ENCODE measurements at regions not wholly inside any gene's neighbourhood (a gene's known extent, or its start where the extent isn't known, plus 50 kb on each side); places are given as distances from the start of the nearest gene placed in this dataset.

GRCh38 chr14:95456281-95456680 lies 60.2 kb downstream of the SYNE3 start:
- H3K27me3 ChIP-seq = no peaks in the 10 kb centered on the region
- peaks cover 0 to 17% (median 4%) of the 10 kb centered on the region in 12 donors for H3K4me1 ChIP-seq
- peaks cover 0 to 64% (median 21%) of the 10 kb centered on the region in 9 donors for H3K36me3 ChIP-seq
- no peak overlapping the region for H3K27ac ChIP-seq
- no peak overlapping the region for H3K4me3 ChIP-seq
- WGBS, 4 donors = 92 to 94% (median 93%) methylated on average over 8 of the region's 8 CpGs
- DNase-seq (peak in 1 of 5 donors; percentile 7), ATAC-seq (no peak)
- intact Hi-C loops (cut with DNase I) = loop anchor here in 1 of 10 donors (5.0 kb wide), 1 partner anchor 41 kb away; no protein-coding TSS in a partner anchor
- H3K9me3 ChIP-seq = no peaks in the 10 kb centered on the region
- no peak for TF ChIP-seq POLR2A (IDR thresholded peaks at IDR 0.05)
- TF ChIP-seq CTCF (IDR thresholded peaks at IDR 0.05) = no peak

- Histone ChIP-seq H3K27ac (no peak overlapping the region), H3K9me3 (no peaks in the 10 kb centered on the region), H3K4me1 (peaks cover 0 to 11% (median 0%) of the 10 kb centered on the region in 12 donors), H3K36me3 (peaks cover 0 to 66% (median 25%) of the 10 kb centered on the region in 9 donors), H3K4me3 (no peak overlapping the region), H3K27me3 (no peaks in the 10 kb centered on the region)
- intact Hi-C loops (cut with DNase I) = loop anchor here in 1 of 10 donors (5.0 kb wide), 1 partner anchor 42 kb away; no protein-coding TSS in a partner anchor
- DNase-seq = peak in 1 of 5 donors; percentile 5
- no peak for TF ChIP-seq CTCF (IDR thresholded peaks at IDR 0.05)
- no peak for TF ChIP-seq POLR2A (IDR thresholded peaks at IDR 0.05)
- no peak for ATAC-seq
- WGBS, 4 donors = 95 to 96% (median 96%) methylated on average over 17 of the region's 17 CpGs
Observed at GRCh38 chr14:95455246-95455645, 61.2 kb downstream of the SYNE3 start.

GRCh38 chr14:95453713-95453980 lies 62.8 kb downstream of the SYNE3 start:
- ATAC-seq = no peak
- intact Hi-C loops (cut with DNase I) = no loop called here
- no peaks in the 10 kb centered on the region for H3K9me3 ChIP-seq
- no peaks in the 10 kb centered on the region for H3K27me3 ChIP-seq
- H3K36me3 ChIP-seq = peaks cover 0 to 73% (median 41%) of the 10 kb centered on the region in 9 donors
- DNase-seq = peak in 1 of 5 donors; percentile 20
- H3K4me1 ChIP-seq = peaks cover 0 to 11% (median 0%) of the 10 kb centered on the region in 12 donors
- WGBS, 4 donors = 90 to 93% (median 90%) methylated on average over 1 of the region's 1 CpG; no CpG with 5 or more reads in 1 of the 4 donors
- H3K4me3 ChIP-seq = no peak overlapping the region
- H3K27ac ChIP-seq = no peak overlapping the region
- no peak for TF ChIP-seq CTCF (IDR thresholded peaks at IDR 0.05)

- intact Hi-C loops (cut with DNase I) = no loop called here
- H3K4me1 ChIP-seq = peaks cover 0 to 11% (median 0%) of the 10 kb centered on the region in 12 donors
- 70 to 78% (median 73%) methylated on average over 8 to 10 of the region's 10 CpGs for WGBS, 4 donors
- H3K27ac ChIP-seq = no peak overlapping the region
- H3K27me3 ChIP-seq = no peaks in the 10 kb centered on the region
- H3K4me3 ChIP-seq = no peak overlapping the region
- H3K9me3 ChIP-seq = no peaks in the 10 kb centered on the region
- ATAC-seq (no peak), DNase-seq (peak in 1 of 5 donors; percentile 9)
- TF ChIP-seq POLR2A (IDR thresholded peaks at IDR 0.05) (no peak), CTCF (IDR thresholded peaks at IDR 0.05) (no peak)
- H3K36me3 ChIP-seq = peaks cover 0 to 77% (median 46%) of the 10 kb centered on the region in 9 donors
Observed at GRCh38 chr14:95452893-95453712, 63.3 kb downstream of the SYNE3 start.
